ENCODE measurements at regions not wholly inside any gene's neighbourhood (a gene's known extent, or its start where the extent isn't known, plus 50 kb on each side); places are given as distances from the start of the nearest gene placed in this dataset.

DNA sequence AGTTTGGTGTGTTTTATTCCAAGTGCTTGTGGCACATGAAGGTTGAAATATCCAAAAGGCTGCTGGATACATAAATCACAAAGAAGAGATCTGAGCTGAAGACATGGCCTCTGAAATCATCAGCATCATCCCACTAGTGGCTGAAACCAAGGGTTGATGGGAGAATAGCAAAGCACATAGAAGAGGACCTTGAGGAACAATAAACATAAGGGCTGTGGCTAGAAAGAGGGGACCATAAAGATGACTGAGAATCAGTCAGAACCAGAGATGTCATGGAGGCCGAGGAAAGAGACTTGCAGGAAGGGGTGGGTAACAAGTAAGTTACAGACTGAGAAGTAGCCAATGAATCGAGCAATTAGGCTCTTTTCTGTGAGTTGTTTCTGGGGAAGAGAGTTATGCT is 116.8 kb downstream of the CDC42EP3 start:
- TF ChIP-seq, protein P1, sequence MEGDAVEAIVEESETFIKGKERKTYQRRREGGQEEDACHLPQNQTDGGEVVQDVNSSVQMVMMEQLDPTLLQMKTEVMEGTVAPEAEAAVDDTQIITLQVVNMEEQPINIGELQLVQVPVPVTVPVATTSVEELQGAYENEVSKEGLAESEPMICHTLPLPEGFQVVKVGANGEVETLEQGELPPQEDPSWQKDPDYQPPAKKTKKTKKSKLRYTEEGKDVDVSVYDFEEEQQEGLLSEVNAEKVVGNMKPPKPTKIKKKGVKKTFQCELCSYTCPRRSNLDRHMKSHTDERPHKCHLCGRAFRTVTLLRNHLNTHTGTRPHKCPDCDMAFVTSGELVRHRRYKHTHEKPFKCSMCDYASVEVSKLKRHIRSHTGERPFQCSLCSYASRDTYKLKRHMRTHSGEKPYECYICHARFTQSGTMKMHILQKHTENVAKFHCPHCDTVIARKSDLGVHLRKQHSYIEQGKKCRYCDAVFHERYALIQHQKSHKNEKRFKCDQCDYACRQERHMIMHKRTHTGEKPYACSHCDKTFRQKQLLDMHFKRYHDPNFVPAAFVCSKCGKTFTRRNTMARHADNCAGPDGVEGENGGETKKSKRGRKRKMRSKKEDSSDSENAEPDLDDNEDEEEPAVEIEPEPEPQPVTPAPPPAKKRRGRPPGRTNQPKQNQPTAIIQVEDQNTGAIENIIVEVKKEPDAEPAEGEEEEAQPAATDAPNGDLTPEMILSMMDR (IDR thresholded peaks at IDR 0.05): no peak
- no peak for TF ChIP-seq POLR2A (IDR thresholded peaks at IDR 0.05)
